ENCODE measurements at regions not wholly inside any gene's neighbourhood (a gene's known extent, or its start where the extent isn't known, plus 50 kb on each side); places are given as distances from the start of the nearest gene placed in this dataset.
A peak's percentile ranks its signal among the peaks of the same experiment; 100 is the strongest.

GRCh38 chr2:177326591-177326990, 62.1 kb upstream of the NFE2L2 start:
- Histone ChIP-seq H3K36me3 (ENCODE audit: control insufficient read depth, insufficient read depth, low read length) (no peaks in the 10 kb centered on the region), H3K27ac (ENCODE audit: low read length) (no peak overlapping the region), H3K9me3 (ENCODE audit: control insufficient read depth, insufficient read depth, low read length) (no peaks in the 10 kb centered on the region), H3K4me1 (ENCODE audit: control insufficient read depth, insufficient read depth, low read length) (peaks cover 1% of the 10 kb centered on the region; the same call in 1 of the 2 replicates), H3K27me3 (ENCODE audit: control insufficient read depth, insufficient read depth, low read length) (no peaks in the 10 kb centered on the region), H3K4me3 (ENCODE audit: low read length) (no peak overlapping the region)
- no peak for DNase-seq (ENCODE audit: low read depth, low spot score)

DNA sequence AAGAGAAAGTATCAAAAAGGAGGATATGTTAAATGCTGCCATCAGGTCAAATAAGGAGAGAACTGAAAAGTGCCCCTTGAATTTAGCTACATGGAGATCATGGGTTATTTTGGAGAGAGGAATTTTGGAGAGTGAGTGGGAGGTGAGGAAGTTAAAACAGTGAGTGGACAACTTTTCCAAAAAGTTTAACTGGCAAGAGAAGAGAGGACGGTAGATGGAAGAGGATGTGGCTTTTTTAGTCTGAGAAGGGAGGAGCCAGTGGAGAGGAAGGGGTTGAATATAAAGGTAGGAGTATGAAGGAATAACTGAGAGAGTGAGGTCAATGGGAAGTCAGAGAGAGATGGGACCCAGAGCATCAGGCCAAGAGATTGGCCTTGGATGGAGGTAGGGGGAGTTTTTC, 62.5 kb upstream of the NFE2L2 start:
- WGBS (ENCODE audit: insufficient coverage, insufficient read length) = no CpG with 5 or more reads among the region's 1 CpG
- H3K27me3 ChIP-seq (ENCODE audit: control insufficient read depth, insufficient read depth, low read length) = no peaks in the 10 kb centered on the region
- DNase-seq (ENCODE audit: low read depth, low spot score) = no peak
- no peak overlapping the region for H3K4me3 ChIP-seq (ENCODE audit: low read length)
- no peaks in the 10 kb centered on the region for H3K36me3 ChIP-seq (ENCODE audit: control insufficient read depth, insufficient read depth, low read length)
- no peak overlapping the region for H3K27ac ChIP-seq (ENCODE audit: low read length)
- peaks cover 3% of the 10 kb centered on the region; the same call in 1 of the 2 replicates for H3K4me1 ChIP-seq (ENCODE audit: control insufficient read depth, insufficient read depth, low read length)
- H3K9me3 ChIP-seq (ENCODE audit: control insufficient read depth, insufficient read depth, low read length) = no peaks in the 10 kb centered on the region

GRCh38 chr2:177328056-177328455, 63.5 kb upstream of the NFE2L2 start:
- H3K36me3 ChIP-seq (ENCODE audit: control insufficient read depth, insufficient read depth, low read length) = no peaks in the 10 kb centered on the region
- no peak overlapping the region for H3K4me3 ChIP-seq (ENCODE audit: low read length)
- H3K9me3 ChIP-seq (ENCODE audit: control insufficient read depth, insufficient read depth, low read length) = no peaks in the 10 kb centered on the region
- no peak overlapping the region for H3K27ac ChIP-seq (ENCODE audit: low read length)
- H3K27me3 ChIP-seq (ENCODE audit: control insufficient read depth, insufficient read depth, low read length) = no peaks in the 10 kb centered on the region
- no CpG with 5 or more reads among the region's 2 CpGs for WGBS (ENCODE audit: insufficient coverage, insufficient read length)
- DNase-seq (ENCODE audit: low read depth, low spot score) = no peak
- peaks cover 3% of the 10 kb centered on the region; the same call in 1 of the 2 replicates for H3K4me1 ChIP-seq (ENCODE audit: control insufficient read depth, insufficient read depth, low read length)

DNA sequence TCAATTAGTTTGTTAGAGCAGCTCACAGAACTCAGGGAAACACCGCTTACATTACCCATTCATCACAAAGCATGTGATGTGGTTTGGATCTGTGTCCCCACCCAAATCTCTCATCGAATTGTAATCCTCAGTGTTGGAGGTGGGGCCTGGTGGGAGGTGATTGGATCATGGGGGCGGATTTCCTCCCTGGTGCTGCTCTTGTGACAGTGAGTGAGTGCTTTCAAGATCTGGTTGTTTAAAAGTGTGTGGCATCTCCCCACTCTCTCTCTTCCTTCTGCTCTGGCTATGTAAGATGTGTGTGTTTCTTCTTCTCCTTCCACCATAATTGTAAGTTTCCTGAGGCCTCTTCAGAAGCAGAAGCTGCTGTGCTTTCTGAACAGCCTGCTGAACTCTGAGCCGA, 63.5 kb upstream of the AGPS start:
- no peaks in the 10 kb centered on the region for H3K9me3 ChIP-seq (ENCODE audit: control insufficient read depth, insufficient read depth, low read length)
- no peak for DNase-seq (ENCODE audit: low read depth, low spot score)
- no peaks in the 10 kb centered on the region for H3K36me3 ChIP-seq (ENCODE audit: control insufficient read depth, insufficient read depth, low read length)
- peaks cover 3% of the 10 kb centered on the region; the same call in 1 of the 2 replicates for H3K4me1 ChIP-seq (ENCODE audit: control insufficient read depth, insufficient read depth, low read length)
- no peak overlapping the region for H3K4me3 ChIP-seq (ENCODE audit: low read length)
- no peak overlapping the region for H3K27ac ChIP-seq (ENCODE audit: low read length)
- no CpG with 5 or more reads among the region's 4 CpGs for WGBS (ENCODE audit: insufficient coverage, insufficient read length)
- no peaks in the 10 kb centered on the region for H3K27me3 ChIP-seq (ENCODE audit: control insufficient read depth, insufficient read depth, low read length)

DNA sequence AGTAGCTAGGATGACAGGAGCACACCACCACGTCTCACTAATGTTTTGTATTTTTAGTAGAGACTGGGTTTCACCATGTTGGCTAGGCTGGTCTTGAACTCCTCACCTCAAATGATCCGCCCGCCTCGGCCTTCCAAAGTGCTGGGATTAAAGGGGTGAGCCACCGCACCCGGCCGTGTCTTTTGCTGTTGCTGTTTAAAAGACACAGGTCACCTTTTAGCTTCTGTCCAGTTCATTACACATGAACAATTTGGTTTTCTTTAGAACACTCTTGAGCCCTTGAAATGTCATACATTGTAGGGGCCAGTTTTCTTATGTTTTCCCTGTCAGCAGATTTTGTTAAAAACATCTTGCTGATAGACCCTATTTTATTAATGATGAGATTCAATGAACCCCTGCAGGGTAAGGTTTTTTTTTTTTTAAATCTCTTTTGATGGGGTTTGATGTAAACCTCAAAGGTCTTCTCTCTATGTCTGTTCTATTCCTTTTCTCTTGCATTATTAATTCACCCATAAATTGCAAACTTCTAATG, 61.0 kb upstream of the AGPS start:
- Histone ChIP-seq H3K4me1 (ENCODE audit: control insufficient read depth, insufficient read depth, low read length) (peaks cover 3% of the 10 kb centered on the region; the same call in 1 of the 2 replicates), H3K36me3 (ENCODE audit: control insufficient read depth, insufficient read depth, low read length) (no peaks in the 10 kb centered on the region), H3K27me3 (ENCODE audit: control insufficient read depth, insufficient read depth, low read length) (no peaks in the 10 kb centered on the region), H3K9me3 (ENCODE audit: control insufficient read depth, insufficient read depth, low read length) (no peaks in the 10 kb centered on the region), H3K4me3 (ENCODE audit: low read length) (no peak overlapping the region), H3K27ac (ENCODE audit: low read length) (no peak overlapping the region)
- WGBS (ENCODE audit: insufficient coverage, insufficient read length) = no CpG with 5 or more reads among the region's 7 CpGs
- no peak for DNase-seq (ENCODE audit: low read depth, low spot score)

DNA sequence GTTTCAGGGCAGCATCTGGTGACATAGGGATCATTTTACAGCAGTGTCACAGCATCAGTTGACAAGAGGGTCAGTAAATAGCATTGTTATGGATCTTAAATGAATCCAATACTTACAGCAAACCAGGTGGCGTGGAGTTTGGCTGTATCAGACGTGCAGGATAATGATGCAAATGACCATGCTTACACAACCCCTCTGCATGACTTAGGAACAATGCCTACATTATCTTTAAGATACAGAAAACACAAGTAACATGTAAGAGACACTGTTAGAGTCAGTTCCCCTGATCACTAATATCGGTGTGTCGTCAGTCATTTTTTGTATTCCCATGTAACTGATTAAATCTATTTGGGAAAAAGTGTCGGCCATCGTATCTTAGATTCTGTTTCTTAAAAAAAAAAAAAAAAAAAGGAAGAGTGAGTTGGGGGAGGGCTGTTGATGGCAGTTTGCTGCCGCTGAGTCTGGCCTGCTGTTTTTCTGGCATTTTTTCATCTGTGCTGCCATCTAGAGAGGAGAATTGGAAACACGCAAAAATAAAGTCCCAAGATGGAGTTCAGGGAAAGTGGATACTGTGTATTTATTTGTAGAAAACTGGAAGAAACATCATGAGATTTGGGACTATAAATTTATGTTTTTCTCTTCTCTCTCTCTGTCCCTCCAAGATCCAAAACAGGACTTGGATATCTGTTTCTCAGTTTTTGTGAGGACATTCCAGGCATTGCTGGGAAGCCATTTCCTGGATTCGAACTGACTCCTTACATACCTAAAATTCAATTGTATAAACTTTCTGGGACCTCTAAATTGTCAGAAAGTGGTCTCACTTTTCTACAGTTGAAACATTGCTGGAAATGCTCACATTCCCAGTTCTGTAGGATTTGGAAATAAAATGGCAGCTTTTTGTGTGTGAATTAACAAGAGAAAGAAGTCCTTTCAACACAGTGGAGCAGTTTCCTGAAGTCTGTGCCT, 60.3 kb upstream of the AGPS start:
- H3K36me3 ChIP-seq (ENCODE audit: control insufficient read depth, insufficient read depth, low read length) = no peaks in the 10 kb centered on the region
- peaks cover 3% of the 10 kb centered on the region; the same call in 1 of the 2 replicates for H3K4me1 ChIP-seq (ENCODE audit: control insufficient read depth, insufficient read depth, low read length)
- no CpG with 5 or more reads among the region's 9 CpGs for WGBS (ENCODE audit: insufficient coverage, insufficient read length)
- H3K27me3 ChIP-seq (ENCODE audit: control insufficient read depth, insufficient read depth, low read length) = no peaks in the 10 kb centered on the region
- H3K4me3 ChIP-seq (ENCODE audit: low read length) = no peak overlapping the region
- no peak overlapping the region for H3K27ac ChIP-seq (ENCODE audit: low read length)
- peak; percentile 43 for DNase-seq (ENCODE audit: low read depth, low spot score)
- no peaks in the 10 kb centered on the region for H3K9me3 ChIP-seq (ENCODE audit: control insufficient read depth, insufficient read depth, low read length)

DNA sequence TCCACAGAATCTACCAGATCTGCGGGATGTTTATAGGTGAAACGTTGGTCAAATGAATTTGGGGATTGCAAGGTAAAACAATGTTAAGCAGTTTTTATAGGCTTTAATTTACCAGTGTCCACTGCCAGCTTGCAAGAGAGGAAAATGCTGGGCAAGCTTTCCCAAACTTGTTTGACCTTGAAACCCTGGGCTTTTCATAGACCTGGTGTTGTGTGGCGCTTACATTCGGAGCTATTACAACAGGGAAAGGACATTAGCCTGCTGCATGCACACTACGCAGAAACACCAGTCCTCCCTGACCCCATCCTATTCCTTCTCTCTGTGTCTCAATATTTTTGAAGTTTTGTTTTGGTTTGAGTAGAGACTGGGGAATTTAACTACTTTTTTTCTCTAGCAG, 59.6 kb upstream of the AGPS start:
- no peaks in the 10 kb centered on the region for H3K36me3 ChIP-seq (ENCODE audit: control insufficient read depth, insufficient read depth, low read length)
- H3K27ac ChIP-seq (ENCODE audit: low read length) = no peak overlapping the region
- H3K4me1 ChIP-seq (ENCODE audit: control insufficient read depth, insufficient read depth, low read length) = peaks cover 3% of the 10 kb centered on the region; the same call in 1 of the 2 replicates
- no peak overlapping the region for H3K4me3 ChIP-seq (ENCODE audit: low read length)
- no peak for DNase-seq (ENCODE audit: low read depth, low spot score)
- H3K9me3 ChIP-seq (ENCODE audit: control insufficient read depth, insufficient read depth, low read length) = no peaks in the 10 kb centered on the region
- no peaks in the 10 kb centered on the region for H3K27me3 ChIP-seq (ENCODE audit: control insufficient read depth, insufficient read depth, low read length)
- no CpG with 5 or more reads among the region's 5 CpGs for WGBS (ENCODE audit: insufficient coverage, insufficient read length)

DNA sequence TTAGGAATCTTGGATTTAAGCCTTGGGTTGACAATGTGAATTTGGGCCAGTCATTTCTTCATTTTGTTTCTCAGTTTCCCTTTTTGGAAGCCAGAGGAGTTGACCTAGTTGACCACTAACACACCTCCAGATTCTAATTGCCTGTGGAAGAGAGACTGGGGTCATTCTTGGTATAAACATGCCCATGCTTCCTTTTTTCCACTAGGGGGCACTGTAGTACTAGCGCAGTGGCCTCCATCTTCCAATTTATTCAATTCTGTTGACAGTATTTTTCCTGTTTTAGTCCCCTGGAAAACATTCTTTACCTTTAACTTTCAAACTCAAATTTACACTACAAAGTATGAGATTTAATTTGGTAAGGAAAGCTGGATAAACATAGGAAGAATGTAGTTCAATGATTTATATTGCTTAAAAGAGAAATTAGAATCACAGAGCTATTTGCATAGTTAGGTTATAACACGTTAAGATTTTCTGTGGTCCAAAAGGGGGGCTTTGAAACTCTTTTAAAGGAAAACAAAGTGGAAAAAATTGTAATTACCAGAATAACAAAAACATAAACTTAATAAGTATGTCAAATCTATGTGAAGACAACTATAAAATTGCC, 57.5 kb upstream of the AGPS start:
- no peak for DNase-seq (ENCODE audit: low read depth, low spot score)
- Histone ChIP-seq H3K27ac (ENCODE audit: low read length) (no peak overlapping the region), H3K4me3 (ENCODE audit: low read length) (no peak overlapping the region), H3K9me3 (ENCODE audit: control insufficient read depth, insufficient read depth, low read length) (no peaks in the 10 kb centered on the region), H3K4me1 (ENCODE audit: control insufficient read depth, insufficient read depth, low read length) (peaks cover 3% of the 10 kb centered on the region; the same call in 1 of the 2 replicates), H3K36me3 (ENCODE audit: control insufficient read depth, insufficient read depth, low read length) (no peaks in the 10 kb centered on the region), H3K27me3 (ENCODE audit: control insufficient read depth, insufficient read depth, low read length) (no peaks in the 10 kb centered on the region)
- WGBS (ENCODE audit: insufficient coverage, insufficient read length) = no CpG with 5 or more reads among the region's 2 CpGs

- Histone ChIP-seq H3K27me3 (ENCODE audit: control insufficient read depth, insufficient read depth, low read length) (no peaks in the 10 kb centered on the region), H3K4me1 (ENCODE audit: control insufficient read depth, insufficient read depth, low read length) (peaks cover 3% of the 10 kb centered on the region; the same call in 1 of the 2 replicates), H3K27ac (ENCODE audit: low read length) (no peak overlapping the region), H3K4me3 (ENCODE audit: low read length) (no peak overlapping the region), H3K9me3 (ENCODE audit: control insufficient read depth, insufficient read depth, low read length) (no peaks in the 10 kb centered on the region), H3K36me3 (ENCODE audit: control insufficient read depth, insufficient read depth, low read length) (no peaks in the 10 kb centered on the region)
- DNase-seq (ENCODE audit: low read depth, low spot score) = no peak
- no CpG with 5 or more reads among the region's 1 CpG for WGBS (ENCODE audit: insufficient coverage, insufficient read length)
Measured at GRCh38 chr2:177335917-177336450, 56.6 kb upstream of the AGPS start.

DNA sequence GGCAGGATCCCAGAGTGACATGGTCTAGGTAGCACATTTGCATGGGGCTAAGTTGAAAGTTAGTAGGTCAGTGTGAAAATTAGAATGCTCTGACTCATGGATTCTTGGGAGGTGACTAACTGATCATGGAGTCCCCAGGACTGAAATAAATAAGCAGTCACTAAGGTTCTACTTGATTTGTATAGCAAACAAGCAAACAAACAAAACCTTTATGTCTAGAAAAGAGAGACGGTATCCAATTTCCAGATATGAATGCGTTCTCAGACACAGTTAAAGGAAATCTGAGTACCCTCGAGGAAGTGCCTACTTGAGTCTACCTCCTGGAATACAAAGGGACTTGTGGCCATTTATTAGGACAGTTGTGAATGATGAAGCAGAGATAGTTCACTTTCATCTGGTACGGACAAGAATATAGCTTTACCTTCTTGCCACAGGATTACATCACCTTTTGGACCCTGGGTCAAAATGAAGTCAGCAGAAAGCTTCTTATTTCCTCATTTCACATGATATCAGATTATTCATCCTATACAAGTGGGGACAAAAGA, 54.3 kb upstream of the AGPS start:
- no peak for DNase-seq (ENCODE audit: low read depth, low spot score)
- Histone ChIP-seq H3K4me3 (ENCODE audit: low read length) (no peak overlapping the region), H3K9me3 (ENCODE audit: control insufficient read depth, insufficient read depth, low read length) (no peaks in the 10 kb centered on the region), H3K27ac (ENCODE audit: low read length) (no peak overlapping the region), H3K4me1 (ENCODE audit: control insufficient read depth, insufficient read depth, low read length) (no peaks in the 10 kb centered on the region), H3K27me3 (ENCODE audit: control insufficient read depth, insufficient read depth, low read length) (no peaks in the 10 kb centered on the region), H3K36me3 (ENCODE audit: control insufficient read depth, insufficient read depth, low read length) (no peaks in the 10 kb centered on the region)
- WGBS (ENCODE audit: insufficient coverage, insufficient read length) = no CpG with 5 or more reads among the region's 4 CpGs
